Esophagus (tissue), 2 donors: ENCODE measurements at regions not wholly inside any gene's neighbourhood (a gene's known extent, or its start where the extent isn't known, plus 50 kb on each side); places are given as distances from the start of the nearest gene placed in this dataset.

Experiments
- H3K27ac ChIP-seq, 2 donors: one replicate each; pipeline ENCODE4 v1.5.1; 2013; ENCODE audit warnings: low read depth in 2 of 2, mild to moderate bottlenecking in 2 of 2, inconsistent platforms in 1 of 2, low read length in 1 of 2, moderate library complexity in 1 of 2
- H3K27me3 ChIP-seq, 2 donors: one replicate each; pipeline ENCODE4 v1.6.1; 2013; ENCODE audit warnings: low read length in 2 of 2, control low read depth in 1 of 2, mild to moderate bottlenecking in 1 of 2; ENCODE audit not compliant: insufficient read depth in 2 of 2, control insufficient read depth in 1 of 2
- H3K36me3 ChIP-seq, 2 donors: one replicate each; pipeline ENCODE4 v1.6.1; 2013; ENCODE audit warnings: low read length in 1 of 2; ENCODE audit not compliant: control insufficient read depth in 2 of 2, insufficient read depth in 2 of 2
- H3K4me1 ChIP-seq, 2 donors: one replicate each; pipeline ENCODE4 v1.6.1; 2013; ENCODE audit warnings: low read length in 1 of 2; ENCODE audit not compliant: control insufficient read depth in 2 of 2, insufficient read depth in 2 of 2
- H3K4me3 ChIP-seq, 2 donors: one replicate each; pipeline ENCODE4 v1.5.1; 2013; ENCODE audit warnings: low read length in 2 of 2, mild to moderate bottlenecking in 2 of 2, low read depth in 1 of 2, moderate library complexity in 1 of 2
- H3K9me3 ChIP-seq, 2 donors: one replicate each; pipeline ENCODE4 v1.6.1; 2013; ENCODE audit warnings: mild to moderate bottlenecking in 2 of 2, low read depth in 1 of 2, low read length in 1 of 2, moderate library complexity in 1 of 2; ENCODE audit not compliant: control insufficient read depth in 2 of 2, insufficient read depth in 1 of 2
- WGBS, 2 donors: extraction: QIAGEN DNeasy Blood & Tissue Kit; methylation state at CpG; one replicate each; pipeline ENCODE4 v1.1.7; 2013; 5-methylcytosine and 5-hydroxymethylcytosine counted together
- donor health status: healthy with polysubstance abuse.
- donor health status: Bipolar disorder and iron deficiency.

GRCh38 chr1:195096051-195096521, 1512.2 kb downstream of the KCNT2 start:
- no peaks in the 10 kb centered on the region for H3K27me3 ChIP-seq
- H3K36me3 ChIP-seq, result no peaks in the 10 kb centered on the region
- no peaks in the 10 kb centered on the region for H3K4me1 ChIP-seq
- 76 to 78% methylated on average over 9 of the region's 9 CpGs for WGBS, 2 donors
- no peak overlapping the region for H3K4me3 ChIP-seq
- peaks cover 0 to 3% of the 10 kb centered on the region in 2 donors for H3K9me3 ChIP-seq
- H3K27ac ChIP-seq, result no peak overlapping the region

GRCh38 chr1:195085196-195085595, 1523.0 kb downstream of the KCNT2 start:
- H3K27ac ChIP-seq, result no peak overlapping the region
- no peaks in the 10 kb centered on the region for H3K9me3 ChIP-seq
- WGBS, 2 donors, result 74 to 78% methylated on average over 3 of the region's 3 CpGs
- no peaks in the 10 kb centered on the region for H3K36me3 ChIP-seq
- H3K4me1 ChIP-seq, result no peaks in the 10 kb centered on the region
- no peaks in the 10 kb centered on the region for H3K27me3 ChIP-seq
- no peak overlapping the region for H3K4me3 ChIP-seq

GRCh38 chr1:195082183-195082582, 1526.1 kb downstream of the KCNT2 start:
- H3K27ac ChIP-seq, result no peak overlapping the region
- WGBS, 2 donors, result 42 to 55% methylated on average over 1 of the region's 1 CpG
- H3K9me3 ChIP-seq, result no peaks in the 10 kb centered on the region
- no peaks in the 10 kb centered on the region for H3K36me3 ChIP-seq
- no peaks in the 10 kb centered on the region for H3K27me3 ChIP-seq
- no peaks in the 10 kb centered on the region for H3K4me1 ChIP-seq
- H3K4me3 ChIP-seq, result no peak overlapping the region

- Histone ChIP-seq H3K9me3 (no peaks in the 10 kb centered on the region), H3K36me3 (no peaks in the 10 kb centered on the region), H3K4me3 (no peak overlapping the region), H3K27ac (no peak overlapping the region), H3K4me1 (no peaks in the 10 kb centered on the region), H3K27me3 (no peaks in the 10 kb centered on the region)
- 61 to 63% methylated on average over 1 of the region's 1 CpG for WGBS, 2 donors
Measured at GRCh38 chr1:195076682-195077081, 1531.6 kb downstream of the KCNT2 start.

- Histone ChIP-seq H3K27ac (no peak overlapping the region), H3K36me3 (no peaks in the 10 kb centered on the region), H3K27me3 (no peaks in the 10 kb centered on the region), H3K4me3 (no peak overlapping the region), H3K4me1 (no peaks in the 10 kb centered on the region), H3K9me3 (no peaks in the 10 kb centered on the region)
- WGBS, 2 donors, result 56 to 60% methylated on average over 2 of the region's 2 CpGs
Measured at GRCh38 chr1:195075973-195076372, 1532.3 kb downstream of the KCNT2 start.

- Histone ChIP-seq H3K9me3 (no peaks in the 10 kb centered on the region), H3K36me3 (no peaks in the 10 kb centered on the region), H3K4me1 (no peaks in the 10 kb centered on the region), H3K27me3 (no peaks in the 10 kb centered on the region), H3K4me3 (no peak overlapping the region), H3K27ac (no peak overlapping the region)
- WGBS, 2 donors, result 77 to 79% methylated on average over 6 of the region's 6 CpGs
Measured at GRCh38 chr1:195071461-195071860, 1536.8 kb downstream of the KCNT2 start.

GRCh38 chr1:195065437-195065836, 1542.8 kb downstream of the KCNT2 start:
- 90 to 92% methylated on average over 5 of the region's 5 CpGs for WGBS, 2 donors
- Histone ChIP-seq H3K27me3 (no peaks in the 10 kb centered on the region), H3K27ac (no peak overlapping the region), H3K4me1 (no peaks in the 10 kb centered on the region), H3K36me3 (no peaks in the 10 kb centered on the region), H3K9me3 (peaks cover 0 to 2% of the 10 kb centered on the region in 2 donors), H3K4me3 (no peak overlapping the region)

GRCh38 chr1:195064358-195064757, 1543.9 kb downstream of the KCNT2 start:
- Histone ChIP-seq H3K27ac (no peak overlapping the region), H3K27me3 (no peaks in the 10 kb centered on the region), H3K9me3 (peaks cover 0 to 2% of the 10 kb centered on the region in 2 donors), H3K36me3 (no peaks in the 10 kb centered on the region), H3K4me1 (no peaks in the 10 kb centered on the region), H3K4me3 (no peak overlapping the region)
- WGBS, 2 donors, result 90 to 92% methylated on average over 1 of the region's 1 CpG

GRCh38 chr1:195054217-195054687, 1554.0 kb downstream of the KCNT2 start:
- H3K4me1 ChIP-seq, result no peaks in the 10 kb centered on the region
- H3K27me3 ChIP-seq, result no peaks in the 10 kb centered on the region
- H3K9me3 ChIP-seq, result peaks cover 0 to 6% of the 10 kb centered on the region in 2 donors
- H3K4me3 ChIP-seq, result no peak overlapping the region
- H3K36me3 ChIP-seq, result no peaks in the 10 kb centered on the region
- H3K27ac ChIP-seq, result no peak overlapping the region
- 94 to 95% methylated on average over 18 to 27 of the region's 27 CpGs for WGBS, 2 donors

- Histone ChIP-seq H3K27ac (no peak overlapping the region), H3K9me3 (peaks cover 0 to 6% of the 10 kb centered on the region in 2 donors), H3K27me3 (no peaks in the 10 kb centered on the region), H3K36me3 (no peaks in the 10 kb centered on the region), H3K4me3 (no peak overlapping the region), H3K4me1 (no peaks in the 10 kb centered on the region)
- 34 to 37% methylated on average over 2 of the region's 2 CpGs for WGBS, 2 donors
Measured at GRCh38 chr1:195053478-195053877, 1554.8 kb downstream of the KCNT2 start.
